Testis (tissue), 2 donors: ENCODE measurements at regions not wholly inside any gene's neighbourhood (a gene's known extent, or its start where the extent isn't known, plus 50 kb on each side); places are given as distances from the start of the nearest gene placed in this dataset.
"Not testable (repeated sequence)": the region's sequence is repeated elsewhere in the genome, so short reads cannot be mapped to it uniquely, and the experiment has no call there.

Experiments used
- DNase-seq: peaks from one replicate; pipeline ENCODE4 v3.0.0-alpha.2; 2019
- H3K27ac ChIP-seq, 2 donors: fragments of 200-600 bp; sonication (generic); one replicate each; pipeline ENCODE4 v1.5.1; 2019
- H3K27me3 ChIP-seq: fragments of 200-600 bp; sonication (generic); one replicate; pipeline ENCODE4 v1.5.1; 2019
- H3K36me3 ChIP-seq: fragments of 200-600 bp; sonication (generic); one replicate; pipeline ENCODE4 v1.5.1; 2017; ENCODE audit warnings: low read depth; ENCODE audit errors: missing control alignments
- H3K4me1 ChIP-seq: fragments of 200-600 bp; sonication (generic); one replicate; pipeline ENCODE4 v1.5.1; 2019
- H3K4me3 ChIP-seq, 2 donors: fragments of 200-600 bp; sonication (generic); one replicate each; pipeline ENCODE4 v1.5.1; 2017 to 2019
- H3K9me3 ChIP-seq: fragments of 200-600 bp; sonication (generic); one replicate; pipeline ENCODE4 v1.5.1; 2017
- POLR2A ChIP-seq: fragments of 450-650 bp; IDR thresholded peaks from one replicate; pipeline ENCODE4 v1.6.1; 2017; ENCODE audit warnings: antibody characterized with exemption, mild to moderate bottlenecking, moderate library complexity
- WGBS, 2 donors: methylation state at CpG; one replicate each; pipeline ENCODE4 v1.1.5; 2018; 5-methylcytosine and 5-hydroxymethylcytosine counted together
- intact Hi-C: fragments of 100-400 bp; cut with DNase I; formaldehyde crosslinking; loops from one replicate; pipeline ENCODE4 v1.15.1; 2023; ENCODE audit warnings: low total_unique reads
- TF ChIP-seq, protein P1 (sequence below), 3 experiments: fragments of 450-650 bp in 2 of 3; fragments of 200-600 bp in 1 of 3; sonication (generic) in 1 of 3; IDR thresholded peaks; one replicate each; pipeline ENCODE4 v1.5.1; 2016 to 2019; ENCODE audit warnings: antibody characterized with exemption in 3 of 3, mild to moderate bottlenecking in 2 of 3, moderate library complexity in 1 of 3

DNA sequence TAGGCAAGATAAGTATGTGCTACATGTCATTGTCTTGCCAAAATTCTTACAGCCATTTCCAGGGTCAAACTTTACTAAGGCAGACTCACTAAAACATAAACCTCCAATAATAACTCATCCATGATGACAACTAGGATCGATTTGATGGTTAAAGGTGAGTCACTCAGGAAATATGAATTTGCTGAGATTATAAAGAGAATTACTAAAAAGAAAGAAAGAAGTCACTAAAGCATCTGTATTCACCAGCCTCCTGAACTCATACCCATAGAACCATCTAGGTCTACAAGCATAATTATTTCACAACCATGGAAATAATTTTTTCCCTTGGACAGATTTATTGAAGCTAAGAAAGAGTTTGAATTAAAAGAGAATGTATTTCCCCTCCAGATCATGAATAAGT, 258.6 kb downstream of the TLE1 start:
- no peaks in the 10 kb centered on the region for H3K9me3 ChIP-seq
- H3K4me1 ChIP-seq = no peaks in the 10 kb centered on the region
- H3K27me3 ChIP-seq = no peaks in the 10 kb centered on the region
- H3K4me3 ChIP-seq = no peak overlapping the region
- TF ChIP-seq POLR2A = no peak
- TF ChIP-seq, protein P1, sequence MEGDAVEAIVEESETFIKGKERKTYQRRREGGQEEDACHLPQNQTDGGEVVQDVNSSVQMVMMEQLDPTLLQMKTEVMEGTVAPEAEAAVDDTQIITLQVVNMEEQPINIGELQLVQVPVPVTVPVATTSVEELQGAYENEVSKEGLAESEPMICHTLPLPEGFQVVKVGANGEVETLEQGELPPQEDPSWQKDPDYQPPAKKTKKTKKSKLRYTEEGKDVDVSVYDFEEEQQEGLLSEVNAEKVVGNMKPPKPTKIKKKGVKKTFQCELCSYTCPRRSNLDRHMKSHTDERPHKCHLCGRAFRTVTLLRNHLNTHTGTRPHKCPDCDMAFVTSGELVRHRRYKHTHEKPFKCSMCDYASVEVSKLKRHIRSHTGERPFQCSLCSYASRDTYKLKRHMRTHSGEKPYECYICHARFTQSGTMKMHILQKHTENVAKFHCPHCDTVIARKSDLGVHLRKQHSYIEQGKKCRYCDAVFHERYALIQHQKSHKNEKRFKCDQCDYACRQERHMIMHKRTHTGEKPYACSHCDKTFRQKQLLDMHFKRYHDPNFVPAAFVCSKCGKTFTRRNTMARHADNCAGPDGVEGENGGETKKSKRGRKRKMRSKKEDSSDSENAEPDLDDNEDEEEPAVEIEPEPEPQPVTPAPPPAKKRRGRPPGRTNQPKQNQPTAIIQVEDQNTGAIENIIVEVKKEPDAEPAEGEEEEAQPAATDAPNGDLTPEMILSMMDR (IDR thresholded peaks at IDR 0.05) = no peak
- no peak overlapping the region for H3K27ac ChIP-seq
- no peak for DNase-seq
- 64 to 65% methylated on average over 1 of the region's 1 CpG for WGBS, 2 donors
- no peaks in the 10 kb centered on the region for H3K36me3 ChIP-seq
- intact Hi-C loops = no loop called here

DNA sequence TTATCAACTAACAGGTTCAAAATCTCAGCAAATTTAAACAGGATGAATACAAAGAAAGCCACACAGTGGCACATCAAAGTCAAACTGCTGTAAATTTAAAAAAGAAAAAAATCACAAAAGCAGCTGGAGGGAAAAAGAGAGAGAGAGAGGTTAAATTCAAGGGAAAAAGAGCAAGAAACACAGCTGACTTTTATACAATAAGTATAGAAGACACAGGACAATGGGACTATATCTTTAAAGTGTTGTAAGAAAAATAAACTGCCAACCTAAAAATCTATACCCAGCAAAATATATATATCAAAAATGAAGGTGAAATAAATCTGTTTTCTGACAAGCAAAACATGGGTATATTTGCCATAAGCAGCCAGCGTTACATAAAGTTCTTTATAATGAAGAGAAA, 261.5 kb downstream of the TLE1 start:
- H3K4me1 ChIP-seq = no peaks in the 10 kb centered on the region
- no peak for TF ChIP-seq POLR2A
- TF ChIP-seq, protein P1 (IDR thresholded peaks at IDR 0.05) = no peak
- no peaks in the 10 kb centered on the region for H3K36me3 ChIP-seq
- H3K4me3 ChIP-seq = no peak overlapping the region
- H3K27ac ChIP-seq = no peak overlapping the region
- H3K27me3 ChIP-seq = no peaks in the 10 kb centered on the region
- H3K9me3 ChIP-seq = no peaks in the 10 kb centered on the region
- intact Hi-C loops = no loop called here
- 93 to 96% methylated on average over 1 of the region's 1 CpG for WGBS, 2 donors
- DNase-seq = no peak

DNA sequence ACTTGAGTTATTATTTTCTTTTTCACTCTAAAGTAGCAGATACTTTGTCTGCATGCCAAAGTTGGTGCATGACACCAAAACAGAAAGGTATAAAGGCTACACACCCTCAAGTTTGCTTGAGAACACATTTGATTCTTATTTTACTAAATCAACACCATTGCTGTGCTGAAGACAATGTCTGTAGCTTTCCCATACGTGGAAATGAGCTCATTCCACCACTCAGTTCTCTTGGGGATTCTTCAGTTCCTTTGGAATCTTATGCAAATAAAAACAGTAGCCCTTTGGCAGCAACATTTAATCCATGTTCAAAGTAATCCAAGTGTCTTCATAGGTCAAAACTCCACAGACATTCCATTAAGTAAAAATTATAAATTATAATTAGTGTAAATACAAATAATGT, 264.9 kb downstream of the TLE1 start:
- Histone ChIP-seq H3K4me3 (no peak overlapping the region), H3K36me3 (no peaks in the 10 kb centered on the region), H3K9me3 (no peaks in the 10 kb centered on the region), H3K27ac (no peak overlapping the region), H3K4me1 (no peaks in the 10 kb centered on the region), H3K27me3 (no peaks in the 10 kb centered on the region)
- TF ChIP-seq POLR2A = no peak
- WGBS, 2 donors = 28 to 35% methylated on average over 1 of the region's 1 CpG
- no peak for DNase-seq
- intact Hi-C loops = no loop called here

DNA sequence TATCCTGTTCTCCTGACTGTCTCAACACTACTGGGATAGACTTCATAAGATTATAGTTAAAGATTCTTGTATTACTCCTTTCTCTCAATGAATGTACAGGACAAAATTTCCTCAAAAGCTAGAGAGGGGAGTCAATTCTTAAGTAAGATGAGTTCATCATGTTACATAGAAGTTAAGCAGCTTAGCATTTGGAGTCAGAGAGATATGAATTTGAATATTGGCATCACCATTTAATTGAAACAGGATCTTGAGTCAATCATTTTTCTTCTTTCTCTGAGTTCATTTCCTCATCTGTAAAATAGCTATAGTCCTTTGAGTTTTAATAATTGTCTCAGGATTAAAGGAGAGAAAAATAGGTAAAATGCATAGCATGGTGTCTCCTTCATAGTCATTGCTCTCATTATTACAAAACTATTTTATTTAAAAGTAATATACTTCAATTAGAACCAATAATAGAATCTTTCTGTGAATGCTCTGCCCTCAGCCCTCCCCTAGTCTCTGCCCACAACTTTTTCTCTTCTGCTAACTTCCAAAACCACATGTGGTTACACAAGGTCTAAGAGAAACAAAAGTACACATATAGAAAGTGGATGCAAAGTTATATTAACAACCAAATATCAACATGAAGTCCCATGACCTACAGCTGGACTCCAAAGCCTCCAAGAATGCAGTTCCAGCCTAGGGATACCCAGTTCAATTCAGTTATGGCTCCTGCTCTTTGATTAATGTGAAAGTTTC, 265.6 kb downstream of the TLE1 start:
- no peaks in the 10 kb centered on the region for H3K36me3 ChIP-seq
- DNase-seq = no peak
- no peak for TF ChIP-seq POLR2A
- TF ChIP-seq, protein P1 (IDR thresholded peaks at IDR 0.05) = no peak
- no peaks in the 10 kb centered on the region for H3K9me3 ChIP-seq
- H3K27ac ChIP-seq = no peak overlapping the region
- no peaks in the 10 kb centered on the region for H3K27me3 ChIP-seq
- H3K4me1 ChIP-seq = no peaks in the 10 kb centered on the region
- intact Hi-C loops = no loop called here
- H3K4me3 ChIP-seq = no peak overlapping the region

DNA sequence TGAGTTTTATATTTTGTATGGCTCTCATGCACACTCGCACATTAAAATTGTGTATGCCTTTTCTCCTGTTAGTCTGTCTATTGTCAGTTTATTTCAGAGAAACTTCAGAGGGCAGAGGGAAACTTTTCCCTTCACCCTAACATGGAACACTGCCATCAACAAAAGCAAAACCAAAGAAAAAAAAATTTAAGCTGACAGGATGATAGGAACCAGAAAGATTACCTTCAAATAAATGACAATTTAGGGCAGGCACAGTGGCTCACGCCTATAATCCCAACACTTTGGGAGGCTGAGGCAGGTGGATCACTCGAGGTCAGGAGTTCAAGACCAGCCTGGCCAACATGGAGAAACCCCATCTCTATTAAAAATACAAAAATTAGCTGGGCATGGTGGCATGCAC, 268.3 kb downstream of the TLE1 start:
- intact Hi-C loops, H3K36me3 ChIP-seq, H3K4me1 ChIP-seq, H3K9me3 ChIP-seq, H3K4me3 ChIP-seq, H3K27me3 ChIP-seq, H3K27ac ChIP-seq, DNase-seq: not testable (repeated sequence)
- WGBS, 2 donors = 85 to 89% methylated on average over 3 of the region's 3 CpGs

DNA sequence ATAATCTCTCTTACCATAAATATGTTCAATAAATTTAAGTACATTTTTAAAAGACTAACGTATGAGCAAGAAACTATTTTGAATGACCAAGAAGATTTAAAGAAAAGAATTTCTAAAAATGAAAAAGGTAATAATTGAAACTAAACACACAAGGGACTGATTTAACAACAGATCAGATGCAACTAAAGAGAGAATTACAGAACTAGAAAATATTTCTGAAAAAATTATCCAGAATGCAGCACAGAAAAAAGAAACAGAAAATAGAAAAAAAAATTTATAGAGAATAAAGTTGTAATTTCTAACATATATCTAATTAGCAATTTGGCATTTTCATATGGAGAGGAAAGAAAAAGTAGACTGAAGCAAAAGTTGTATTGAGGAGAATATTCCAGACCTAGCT, 269.3 kb downstream of the TLE1 start:
- H3K27me3 ChIP-seq = no peaks in the 10 kb centered on the region
- H3K4me3 ChIP-seq = no peak overlapping the region
- intact Hi-C loops = no loop called here
- H3K27ac ChIP-seq = no peak overlapping the region
- H3K4me1 ChIP-seq = no peaks in the 10 kb centered on the region
- TF ChIP-seq, protein P1 (IDR thresholded peaks at IDR 0.05) = no peak
- no peak for TF ChIP-seq POLR2A
- no peaks in the 10 kb centered on the region for H3K9me3 ChIP-seq
- 90 to 98% methylated on average over 1 of the region's 1 CpG for WGBS, 2 donors
- DNase-seq = no peak
- H3K36me3 ChIP-seq = no peaks in the 10 kb centered on the region
